ENCODE measurements at regions not wholly inside any gene's neighbourhood (a gene's known extent, or its start where the extent isn't known, plus 50 kb on each side); places are given as distances from the start of the nearest gene placed in this dataset.

DNA sequence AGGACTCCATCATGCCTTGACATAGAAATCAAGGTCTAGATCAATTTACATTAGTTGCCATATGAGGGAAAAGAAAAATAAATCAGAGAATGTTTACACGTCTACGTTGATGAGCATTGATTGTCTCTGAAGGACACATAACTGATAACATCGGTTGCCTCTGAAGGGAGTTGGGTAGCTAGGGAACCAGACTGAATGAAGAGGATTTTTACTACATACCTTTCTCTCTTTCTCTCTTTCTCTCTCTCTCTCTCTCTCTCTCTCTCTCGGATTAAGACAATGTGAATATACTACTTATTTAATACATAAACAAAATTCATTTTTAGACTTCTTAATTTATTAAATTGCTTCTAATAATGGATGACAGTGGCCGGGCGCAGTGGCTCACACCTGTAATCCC lies 118.4 kb upstream of the DAPK1 start:
- 86% methylated on average over 6 of the region's 6 CpGs for WGBS

DNA sequence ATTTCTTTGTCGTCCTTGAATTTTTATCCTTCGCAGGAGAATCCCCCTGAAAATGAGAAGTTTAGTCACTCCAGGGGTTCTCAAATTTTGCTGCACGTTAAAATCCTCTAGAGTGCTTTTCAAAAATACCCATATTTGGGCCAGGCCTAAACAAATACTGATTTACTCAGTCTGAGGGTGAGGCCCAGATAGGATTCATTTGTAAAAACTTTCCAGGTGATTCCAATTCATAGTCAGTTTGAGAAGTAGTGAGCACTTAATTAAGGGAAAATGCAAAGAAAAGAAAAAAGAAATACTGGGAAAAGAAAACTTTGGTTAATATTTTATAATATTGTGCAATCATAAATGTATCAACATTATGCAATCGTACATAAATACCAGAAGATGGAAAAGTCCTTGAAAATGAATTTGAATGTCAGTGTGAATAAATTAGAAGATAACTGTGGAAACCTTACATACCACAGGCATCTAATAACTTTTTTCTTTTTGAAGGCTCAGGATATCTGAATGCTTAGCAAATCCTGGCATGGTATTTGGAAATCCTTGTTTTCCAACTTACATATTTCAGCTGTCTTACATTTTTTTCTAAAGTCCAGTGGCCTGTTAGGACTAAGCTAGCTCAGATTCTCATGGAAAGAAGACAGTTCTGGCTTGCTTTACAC lies 116.5 kb upstream of the DAPK1 start:
- no peak overlapping the region for H3K27ac ChIP-seq
- TF ChIP-seq EP300 (IDR thresholded peaks at IDR 0.05): no peak
- TF ChIP-seq, protein P1, sequence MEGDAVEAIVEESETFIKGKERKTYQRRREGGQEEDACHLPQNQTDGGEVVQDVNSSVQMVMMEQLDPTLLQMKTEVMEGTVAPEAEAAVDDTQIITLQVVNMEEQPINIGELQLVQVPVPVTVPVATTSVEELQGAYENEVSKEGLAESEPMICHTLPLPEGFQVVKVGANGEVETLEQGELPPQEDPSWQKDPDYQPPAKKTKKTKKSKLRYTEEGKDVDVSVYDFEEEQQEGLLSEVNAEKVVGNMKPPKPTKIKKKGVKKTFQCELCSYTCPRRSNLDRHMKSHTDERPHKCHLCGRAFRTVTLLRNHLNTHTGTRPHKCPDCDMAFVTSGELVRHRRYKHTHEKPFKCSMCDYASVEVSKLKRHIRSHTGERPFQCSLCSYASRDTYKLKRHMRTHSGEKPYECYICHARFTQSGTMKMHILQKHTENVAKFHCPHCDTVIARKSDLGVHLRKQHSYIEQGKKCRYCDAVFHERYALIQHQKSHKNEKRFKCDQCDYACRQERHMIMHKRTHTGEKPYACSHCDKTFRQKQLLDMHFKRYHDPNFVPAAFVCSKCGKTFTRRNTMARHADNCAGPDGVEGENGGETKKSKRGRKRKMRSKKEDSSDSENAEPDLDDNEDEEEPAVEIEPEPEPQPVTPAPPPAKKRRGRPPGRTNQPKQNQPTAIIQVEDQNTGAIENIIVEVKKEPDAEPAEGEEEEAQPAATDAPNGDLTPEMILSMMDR (IDR thresholded peaks at IDR 0.05): no peak
- TF ChIP-seq POLR2AphosphoS5 (IDR thresholded peaks at IDR 0.05): no peak
- no peak for TF ChIP-seq POLR2A (IDR thresholded peaks at IDR 0.05)
- H3K4me1 ChIP-seq: peaks cover 9% of the 10 kb centered on the region
- no peaks in the 10 kb centered on the region for H3K36me3 ChIP-seq
- H3K9me3 ChIP-seq: no peaks in the 10 kb centered on the region
- no peak for DNase-seq (ENCODE audit: low spot score in 2 of 2)
- no peak overlapping the region for H3K4me3 ChIP-seq
- H3K27me3 ChIP-seq: no peaks in the 10 kb centered on the region
- WGBS: 72% methylated on average over 4 of the region's 4 CpGs

More for the DNA sequence above, 118.4 kb upstream of the DAPK1 start:
- DNase-seq (ENCODE audit: low spot score in 2 of 2): no peak
- no peak for TF ChIP-seq EP300 (IDR thresholded peaks at IDR 0.05)
- no peak for TF ChIP-seq POLR2A (IDR thresholded peaks at IDR 0.05)
- TF ChIP-seq POLR2AphosphoS5 (IDR thresholded peaks at IDR 0.05): no peak
- TF ChIP-seq, protein P1 (IDR thresholded peaks at IDR 0.05): no peak
- peaks cover 16% of the 10 kb centered on the region for H3K4me1 ChIP-seq
- H3K9me3 ChIP-seq: no peaks in the 10 kb centered on the region
- H3K4me3 ChIP-seq: no peak overlapping the region
- no peak overlapping the region for H3K27ac ChIP-seq
- H3K27me3 ChIP-seq: no peaks in the 10 kb centered on the region
- no peaks in the 10 kb centered on the region for H3K36me3 ChIP-seq

DNA sequence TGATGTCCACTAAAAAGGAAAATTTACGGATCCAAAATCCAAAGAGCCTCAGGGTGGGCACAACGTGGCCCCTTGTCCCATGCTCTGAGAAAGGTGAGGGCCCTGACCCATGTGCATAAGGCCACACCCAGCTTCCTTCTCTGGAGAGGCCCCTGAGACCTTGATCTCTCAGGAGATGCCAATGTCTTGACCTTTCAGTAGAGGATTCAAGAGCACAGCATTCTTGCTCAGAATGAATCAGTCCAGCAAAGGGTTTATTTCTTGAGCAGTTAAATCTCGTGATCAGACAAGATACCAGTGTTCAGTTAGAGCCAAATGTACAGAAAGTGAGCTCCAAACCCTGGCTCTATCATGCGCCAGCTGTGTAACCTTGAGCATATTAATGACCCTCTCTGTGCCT lies 115.9 kb upstream of the DAPK1 start:
- Histone ChIP-seq H3K27me3 (no peaks in the 10 kb centered on the region), H3K36me3 (no peaks in the 10 kb centered on the region), H3K4me3 (no peak overlapping the region), H3K9me3 (no peaks in the 10 kb centered on the region), H3K4me1 (peaks cover 9% of the 10 kb centered on the region), H3K27ac (no peak overlapping the region)
- no peak for DNase-seq (ENCODE audit: low spot score in 2 of 2)
- no peak for TF ChIP-seq EP300 (IDR thresholded peaks at IDR 0.05)
- TF ChIP-seq POLR2AphosphoS5 (IDR thresholded peaks at IDR 0.05): no peak
- TF ChIP-seq, protein P1 (IDR thresholded peaks at IDR 0.05): no peak
- no peak for TF ChIP-seq POLR2A (IDR thresholded peaks at IDR 0.05)
- WGBS: 62% methylated on average over 4 of the region's 4 CpGs

DNA sequence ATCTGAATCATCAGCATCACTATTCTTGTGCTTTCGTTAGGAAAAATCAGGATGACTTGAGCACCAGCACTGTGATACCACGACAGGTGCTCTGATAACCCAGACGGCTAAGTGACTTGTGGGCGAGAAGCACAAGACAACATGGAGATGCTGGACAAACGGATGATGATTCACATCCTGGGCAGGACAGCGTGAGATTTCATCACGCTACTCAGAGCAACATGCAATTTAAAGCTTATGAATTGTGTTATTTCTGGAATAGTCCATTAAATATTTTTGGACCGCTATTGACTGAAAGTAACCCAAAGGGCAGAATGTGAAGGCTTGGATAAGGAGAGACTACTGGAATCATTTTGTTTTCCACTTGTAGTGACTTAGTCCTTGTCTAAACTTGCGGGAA lies 114.8 kb upstream of the DAPK1 start:
- 72% methylated on average over 9 of the region's 9 CpGs for WGBS
- TF ChIP-seq POLR2AphosphoS5 (IDR thresholded peaks at IDR 0.05) (no peak), EP300 (IDR thresholded peaks at IDR 0.05) (no peak), POLR2A (IDR thresholded peaks at IDR 0.05) (no peak)
- TF ChIP-seq, protein P1 (IDR thresholded peaks at IDR 0.05): no peak
- Histone ChIP-seq H3K4me3 (no peak overlapping the region), H3K36me3 (no peaks in the 10 kb centered on the region), H3K27ac (no peak overlapping the region), H3K9me3 (no peaks in the 10 kb centered on the region), H3K4me1 (peaks cover 9% of the 10 kb centered on the region), H3K27me3 (no peaks in the 10 kb centered on the region)
- no peak for DNase-seq (ENCODE audit: low spot score in 2 of 2)

DNA sequence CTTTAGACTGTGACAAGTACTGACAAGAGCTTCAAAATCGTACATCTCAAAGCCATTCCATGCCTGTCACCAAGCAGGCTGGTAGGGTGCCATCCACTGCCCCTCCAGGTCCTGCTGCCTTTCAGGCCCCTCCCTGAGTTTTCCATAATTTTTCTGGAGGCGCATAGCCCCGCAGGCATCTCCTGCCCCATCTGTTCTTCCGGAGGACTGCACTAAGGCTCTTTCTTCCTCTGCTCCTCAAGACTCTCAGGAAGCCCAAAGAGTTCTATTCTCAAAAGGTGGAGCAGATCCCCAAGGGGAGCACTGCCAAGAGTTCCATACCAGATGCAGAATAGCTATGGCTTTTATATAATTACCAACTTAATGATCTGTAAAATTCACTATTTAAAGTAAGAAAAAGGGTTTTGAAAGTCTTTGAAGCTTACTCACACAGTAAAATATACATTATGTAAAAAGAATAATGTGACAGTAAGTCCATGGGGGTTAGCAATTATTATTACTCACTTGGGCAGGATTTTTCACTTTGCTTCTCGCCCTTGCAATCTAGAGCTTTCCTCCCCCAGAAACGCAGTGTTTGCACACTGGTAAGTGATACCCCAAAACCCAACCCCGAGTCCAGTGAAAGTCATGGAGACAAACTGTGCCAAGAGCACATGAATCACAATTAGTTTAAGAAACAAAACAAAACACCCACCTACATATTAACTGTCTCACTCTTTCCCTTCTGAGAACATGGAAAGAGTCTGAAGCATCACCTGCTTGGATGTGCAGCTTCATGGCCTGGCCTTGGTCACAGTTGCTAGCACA lies 114.1 kb upstream of the DAPK1 start:
- Histone ChIP-seq H3K27ac (no peak overlapping the region), H3K4me1 (peaks cover 9% of the 10 kb centered on the region), H3K36me3 (no peaks in the 10 kb centered on the region), H3K27me3 (no peaks in the 10 kb centered on the region), H3K9me3 (no peaks in the 10 kb centered on the region), H3K4me3 (no peak overlapping the region)
- WGBS: 82% methylated on average over 7 of the region's 7 CpGs
- no peak for DNase-seq (ENCODE audit: low spot score in 2 of 2)
- TF ChIP-seq EP300 (IDR thresholded peaks at IDR 0.05) (no peak), POLR2A (IDR thresholded peaks at IDR 0.05) (no peak), POLR2AphosphoS5 (IDR thresholded peaks at IDR 0.05) (no peak)
- TF ChIP-seq, protein P1 (IDR thresholded peaks at IDR 0.05): no peak

Data from suprapubic skin (tissue), 4 donors.